Spinal cord (tissue), 9 donors: ENCODE measurements at regions not wholly inside any gene's neighbourhood (a gene's known extent, or its start where the extent isn't known, plus 50 kb on each side); places are given as distances from the start of the nearest gene placed in this dataset.
A peak's percentile ranks its signal among the peaks of the same experiment; 100 is the strongest.

Experiments used
- DNase-seq, 6 donors: peaks; one replicate each; pipeline versions ENCODE4 v3.0.0 to v3.0.0-alpha.2; 2013 to 2015; ENCODE audit warnings: low spot score in 6 of 6, low read depth in 4 of 6
- H3K27ac ChIP-seq: one replicate; pipeline ENCODE4 v1.5.1; 2013; ENCODE audit warnings: low read depth, low read length, control low read depth
- H3K27me3 ChIP-seq: one replicate; pipeline ENCODE4 v1.6.1; 2013; ENCODE audit warnings: low read length; ENCODE audit not compliant: control insufficient read depth, insufficient read depth
- H3K36me3 ChIP-seq: one replicate; pipeline ENCODE4 v1.6.1; 2013; ENCODE audit warnings: low read length; ENCODE audit not compliant: control insufficient read depth, insufficient read depth
- H3K4me1 ChIP-seq: one replicate; pipeline ENCODE4 v1.6.1; 2013; ENCODE audit warnings: low read length; ENCODE audit not compliant: control insufficient read depth, insufficient read depth
- H3K4me3 ChIP-seq: one replicate; pipeline ENCODE4 v1.5.1; 2013; ENCODE audit warnings: low read depth, low read length, control low read depth
- H3K9me3 ChIP-seq: one replicate; pipeline ENCODE4 v1.6.1; 2013; ENCODE audit warnings: low read length; ENCODE audit not compliant: control insufficient read depth, insufficient read depth
- WGBS: methylation state at CpG from one replicate; pipeline ENCODE4 v1.1.5; 2013; ENCODE audit warnings: missing lambda C conversion rate; ENCODE audit not compliant: insufficient coverage; 5-methylcytosine and 5-hydroxymethylcytosine counted together
- donor health status: healthy.

DNA sequence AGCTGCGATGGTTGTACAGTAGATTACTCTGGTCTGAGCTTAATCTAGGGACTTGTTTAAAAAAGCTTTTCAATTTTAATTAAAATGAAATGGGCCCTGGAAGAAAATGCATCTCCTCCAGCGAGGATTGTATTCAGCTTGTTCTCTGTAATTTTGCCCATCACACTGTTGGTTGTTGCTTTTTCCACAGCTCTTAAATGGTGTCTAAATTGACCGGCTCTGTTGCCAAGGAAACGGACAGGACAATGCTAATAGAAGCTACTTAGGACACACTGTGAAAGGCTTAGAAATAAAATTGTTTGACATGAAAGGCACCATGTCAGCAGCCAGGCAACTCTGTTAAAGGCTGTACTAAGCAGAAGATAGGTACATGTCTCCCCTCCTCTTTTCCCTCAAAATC is 116.7 kb upstream of the NRSN1 start:
- DNase-seq: peak; percentile 46 to 96 (median 66)
- no CpG with 5 or more reads among the region's 4 CpGs for WGBS
- no peak overlapping the region for H3K4me3 ChIP-seq
- no peaks in the 10 kb centered on the region for H3K36me3 ChIP-seq
- H3K27me3 ChIP-seq: no peaks in the 10 kb centered on the region
- H3K4me1 ChIP-seq: no peaks in the 10 kb centered on the region
- no peaks in the 10 kb centered on the region for H3K9me3 ChIP-seq
- H3K27ac ChIP-seq: no peak overlapping the region

DNA sequence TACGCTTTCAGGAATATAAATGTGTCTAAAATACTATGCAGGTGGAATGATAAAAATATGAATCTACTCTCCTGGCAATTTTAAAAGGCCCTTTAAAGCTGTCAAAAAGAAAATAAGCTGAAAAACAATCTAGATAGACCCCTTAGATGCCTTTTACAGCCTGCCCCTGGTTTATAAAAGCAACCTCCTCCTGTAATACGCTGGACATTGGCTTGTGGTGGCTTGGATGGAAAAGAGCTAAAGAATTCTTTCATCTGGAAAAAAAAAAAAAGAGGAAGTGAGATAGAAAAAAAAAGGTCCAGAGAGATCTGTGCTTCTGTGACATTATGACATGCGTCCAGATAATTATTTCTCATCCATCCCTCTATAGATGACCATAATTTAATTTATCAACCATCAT is 115.9 kb upstream of the NRSN1 start:
- no peak for DNase-seq
- no peaks in the 10 kb centered on the region for H3K4me1 ChIP-seq
- no peak overlapping the region for H3K4me3 ChIP-seq
- H3K36me3 ChIP-seq: no peaks in the 10 kb centered on the region
- no peaks in the 10 kb centered on the region for H3K9me3 ChIP-seq
- H3K27me3 ChIP-seq: no peaks in the 10 kb centered on the region
- no CpG with 5 or more reads among the region's 3 CpGs for WGBS
- no peak overlapping the region for H3K27ac ChIP-seq

- H3K27ac ChIP-seq: no peak overlapping the region
- no peak overlapping the region for H3K4me3 ChIP-seq
- no peaks in the 10 kb centered on the region for H3K4me1 ChIP-seq
- no peak for DNase-seq
- WGBS: 50% methylated on average over 1 of the region's 2 CpGs
- H3K9me3 ChIP-seq: no peaks in the 10 kb centered on the region
- no peaks in the 10 kb centered on the region for H3K36me3 ChIP-seq
- no peaks in the 10 kb centered on the region for H3K27me3 ChIP-seq
Observed at GRCh38 chr6:24016286-24016685, 109.7 kb upstream of the NRSN1 start.

- WGBS: no CpG with 5 or more reads among the region's 4 CpGs
- no peak overlapping the region for H3K27ac ChIP-seq
Observed at GRCh38 chr6:24016857-24017256, 109.2 kb upstream of the NRSN1 start.

GRCh38 chr6:24019393-24019792 is 106.6 kb upstream of the NRSN1 start:
- Histone ChIP-seq H3K9me3 (no peaks in the 10 kb centered on the region), H3K27me3 (no peaks in the 10 kb centered on the region), H3K36me3 (no peaks in the 10 kb centered on the region), H3K4me3 (no peak overlapping the region), H3K27ac (no peak overlapping the region), H3K4me1 (no peaks in the 10 kb centered on the region)
- DNase-seq: peak in 1 of 6 donors; percentile 13

More at GRCh38 chr6:24016857-24017256, 109.2 kb upstream of the NRSN1 start:
- no peak for DNase-seq
- Histone ChIP-seq H3K9me3 (no peaks in the 10 kb centered on the region), H3K4me1 (no peaks in the 10 kb centered on the region), H3K27me3 (no peaks in the 10 kb centered on the region), H3K36me3 (no peaks in the 10 kb centered on the region), H3K4me3 (no peak overlapping the region)

DNA sequence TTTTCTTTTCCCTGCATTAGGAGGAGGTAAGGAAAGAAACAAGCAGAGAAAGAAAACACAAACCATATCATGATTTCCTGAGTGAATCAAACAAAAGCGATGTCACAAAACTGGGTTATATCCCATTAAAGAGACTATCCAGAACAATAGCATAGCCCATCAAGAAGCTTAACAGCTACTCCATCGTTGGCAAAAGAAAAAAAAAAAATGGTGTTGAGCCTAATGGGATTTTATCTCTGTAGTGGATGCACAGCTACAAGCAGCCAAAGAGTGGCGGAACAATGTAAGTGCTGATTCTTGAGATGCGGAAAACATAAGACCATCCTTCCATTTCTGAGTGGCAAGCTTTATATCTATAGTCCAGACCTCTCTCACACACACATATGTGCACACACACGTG is 106.2 kb upstream of the NRSN1 start:
- Histone ChIP-seq H3K9me3 (no peaks in the 10 kb centered on the region), H3K36me3 (no peaks in the 10 kb centered on the region), H3K4me3 (no peak overlapping the region), H3K27ac (no peak overlapping the region), H3K4me1 (no peaks in the 10 kb centered on the region), H3K27me3 (no peaks in the 10 kb centered on the region)
- 100% methylated on average over 2 of the region's 5 CpGs for WGBS
- DNase-seq: no peak

DNA sequence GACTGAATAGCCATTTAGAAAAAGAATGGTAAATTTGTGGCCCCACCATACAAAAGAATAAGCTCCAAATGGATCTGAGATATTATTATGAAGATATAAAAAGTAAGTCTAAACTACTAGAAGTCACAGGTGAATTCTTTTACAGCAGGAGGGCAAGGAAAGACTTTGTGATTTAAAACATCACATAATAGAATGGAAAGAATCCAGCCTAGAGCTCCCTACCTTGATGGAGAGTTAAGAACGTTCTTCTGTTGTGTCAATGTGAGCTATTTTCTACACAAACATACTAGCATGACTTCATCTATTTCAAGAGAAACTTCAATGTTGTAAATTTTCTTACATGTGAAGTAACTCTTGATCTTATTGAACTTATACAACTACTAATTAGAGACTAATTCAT is 100.0 kb upstream of the NRSN1 start:
- H3K4me1 ChIP-seq: no peaks in the 10 kb centered on the region
- H3K36me3 ChIP-seq: no peaks in the 10 kb centered on the region
- H3K9me3 ChIP-seq: no peaks in the 10 kb centered on the region
- H3K4me3 ChIP-seq: no peak overlapping the region
- WGBS: no CpG with 5 or more reads among the region's 1 CpG
- H3K27me3 ChIP-seq: no peaks in the 10 kb centered on the region
- no peak overlapping the region for H3K27ac ChIP-seq
- DNase-seq: no peak

DNA sequence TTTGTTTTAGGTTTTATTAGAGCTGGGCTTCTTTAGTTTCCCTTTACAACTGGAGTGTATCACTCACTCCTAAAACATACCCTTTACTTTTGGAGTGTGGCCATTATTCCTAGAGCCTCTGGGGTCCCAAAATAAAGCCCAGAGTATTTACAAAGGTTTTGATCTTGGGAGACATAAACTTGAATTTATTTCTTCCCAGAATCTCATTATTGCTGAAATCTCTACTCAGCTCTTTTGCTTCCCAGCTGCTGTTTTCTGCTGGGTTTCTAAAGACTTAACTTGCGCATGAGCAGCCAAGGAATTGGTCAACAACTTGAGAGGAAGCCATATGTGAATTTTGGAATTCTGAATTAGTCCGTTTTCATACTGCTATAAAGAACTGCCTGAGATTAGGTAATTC is 94.5 kb upstream of the NRSN1 start:
- H3K27me3 ChIP-seq: no peaks in the 10 kb centered on the region
- no peaks in the 10 kb centered on the region for H3K9me3 ChIP-seq
- H3K36me3 ChIP-seq: no peaks in the 10 kb centered on the region
- H3K4me1 ChIP-seq: no peaks in the 10 kb centered on the region
- WGBS: 63% methylated on average over 2 of the region's 2 CpGs
- no peak overlapping the region for H3K27ac ChIP-seq
- H3K4me3 ChIP-seq: no peak overlapping the region
- peak in 1 of 6 donors; percentile 46 for DNase-seq

- DNase-seq: peak in 1 of 6 donors; percentile 78
- Histone ChIP-seq H3K9me3 (no peaks in the 10 kb centered on the region), H3K4me1 (no peaks in the 10 kb centered on the region), H3K36me3 (no peaks in the 10 kb centered on the region), H3K27ac (no peak overlapping the region), H3K4me3 (no peak overlapping the region), H3K27me3 (no peaks in the 10 kb centered on the region)
- 20% methylated on average over 1 of the region's 4 CpGs for WGBS
Observed at GRCh38 chr6:24032896-24033688, 92.9 kb upstream of the NRSN1 start.

DNA sequence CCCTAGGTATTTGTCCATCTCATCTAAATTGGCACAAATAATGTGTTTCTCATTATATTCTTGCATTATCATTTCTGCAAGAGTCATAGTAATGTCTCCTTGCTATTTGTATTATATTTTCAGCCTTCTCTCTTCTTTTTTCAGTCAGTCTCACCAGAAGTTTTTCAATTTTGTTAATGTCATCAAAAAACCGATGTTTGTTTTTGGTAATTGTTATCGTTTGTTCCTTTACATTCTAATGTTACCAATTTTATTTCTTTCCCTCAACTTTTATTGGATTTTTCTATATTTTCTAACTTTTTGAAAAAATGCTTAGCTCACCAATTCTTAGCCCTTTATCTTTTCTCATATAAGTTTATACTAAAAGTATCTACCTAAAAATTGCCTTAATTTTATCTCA is 82.2 kb upstream of the NRSN1 start:
- Histone ChIP-seq H3K9me3 (no peaks in the 10 kb centered on the region), H3K27ac (no peak overlapping the region), H3K4me1 (no peaks in the 10 kb centered on the region), H3K27me3 (no peaks in the 10 kb centered on the region), H3K36me3 (no peaks in the 10 kb centered on the region), H3K4me3 (no peak overlapping the region)
- no CpG with 5 or more reads among the region's 2 CpGs for WGBS
- DNase-seq: no peak
